HG03442 (cell line): ENCODE measurements at regions not wholly inside any gene's neighbourhood (a gene's known extent, or its start where the extent isn't known, plus 50 kb on each side); places are given as distances from the start of the nearest gene placed in this dataset.
"Not testable (repeated sequence)": the region's sequence is repeated elsewhere in the genome, so short reads cannot be mapped to it uniquely, and the experiment has no call there.

ENCODE experiments used
- ATAC-seq: cut with Tn5 transposase; IDR thresholded peaks from one replicate; pipeline ENCODE4 v1.9.1; 2021; ENCODE audit warnings: mild to moderate bottlenecking, moderate library complexity; ENCODE audit not compliant: unreplicated experiment

GRCh38 chr21:8377093-8377841, 2144.1 kb upstream of the TPTE start:
- peak; percentile 68 for ATAC-seq

GRCh38 chr21:8380419-8381079, 2140.8 kb upstream of the TPTE start:
- ATAC-seq, result peak; percentile 40

- peak; percentile 42 for ATAC-seq
Measured at GRCh38 chr21:8388169-8388939, 2133.0 kb upstream of the TPTE start.

- ATAC-seq, result not testable (repeated sequence)
Measured at GRCh38 chr21:8388940-8389238, 2132.5 kb upstream of the TPTE start.

GRCh38 chr21:8390550-8391171, 2130.7 kb upstream of the TPTE start:
- not testable (repeated sequence) for ATAC-seq

- not testable (repeated sequence) for ATAC-seq
Measured at GRCh38 chr21:8394380-8394779, 2127.0 kb upstream of the TPTE start.

GRCh38 chr21:8395992-8396391, 2125.4 kb upstream of the TPTE start:
- ATAC-seq, result not testable (repeated sequence)

- not testable (repeated sequence) for ATAC-seq
Measured at GRCh38 chr21:8398870-8399437, 2122.4 kb upstream of the TPTE start.

- not testable (repeated sequence) for ATAC-seq
Measured at GRCh38 chr21:8399866-8400265, 2121.5 kb upstream of the TPTE start.

GRCh38 chr21:8401799-8402198, 2119.6 kb upstream of the TPTE start:
- ATAC-seq, result not testable (repeated sequence)

- not testable (repeated sequence) for ATAC-seq
Measured at GRCh38 chr21:8406331-8406730, 2115.1 kb upstream of the TPTE start.

GRCh38 chr21:8411139-8411671, 2110.2 kb upstream of the TPTE start:
- ATAC-seq, result not testable (repeated sequence)

GRCh38 chr21:8419925-8420560, 2101.3 kb upstream of the TPTE start:
- ATAC-seq, result peak; percentile 72

GRCh38 chr21:8427790-8428667, 2093.4 kb upstream of the TPTE start:
- ATAC-seq, result peak; percentile 36

GRCh38 chr21:8428668-8429456, 2092.5 kb upstream of the TPTE start:
- peak; percentile 69 for ATAC-seq

- ATAC-seq, result not testable (repeated sequence)
Measured at GRCh38 chr21:8434710-8435109, 2086.7 kb upstream of the TPTE start.

- ATAC-seq, result not testable (repeated sequence)
Measured at GRCh38 chr21:8443093-8443492, 2078.3 kb upstream of the TPTE start.

- not testable (repeated sequence) for ATAC-seq
Measured at GRCh38 chr21:8449807-8450206, 2071.6 kb upstream of the TPTE start.
